SK-N-SH (cell line): ENCODE measurements at regions not wholly inside any gene's neighbourhood (a gene's known extent, or its start where the extent isn't known, plus 50 kb on each side); places are given as distances from the start of the nearest gene placed in this dataset.

Source experiments
- CTCF ChIA-PET: fragments of 300-600, 350-600 bp; formaldehyde crosslinking; extraction: SDS; loops from one replicate; lab custom pipeline; 2021; lab: Yijun Ruan, JAX
- POLR2A ChIA-PET: fragments of 350-600 bp; sonication (Branson Sonifier 250); formaldehyde crosslinking; extraction: SDS; loops from one replicate; lab custom pipeline; 2020; ENCODE audit warnings: antibody characterized with exemption, inconsistent platforms; lab: Yijun Ruan, JAX
- DNase-seq: peaks from one replicate; pipeline ENCODE4 v3.0.0; 2012
- H2AFZ ChIP-seq: fragments of 200-600 bp; sonication (generic); 2 replicates; pipeline ENCODE4 v1.8.1; 2016; ENCODE audit warnings: antibody characterized with exemption, mild to moderate bottlenecking, low read depth
- H3F3A ChIP-seq: fragments of 200-600 bp; sonication (generic); replicated peaks from 2 replicates; pipeline ENCODE3; 2016; ENCODE audit warnings: antibody characterized with exemption, mild to moderate bottlenecking; ENCODE audit not compliant: insufficient read depth
- H3K27ac ChIP-seq, 2 experiments: fragments of 200-500 bp in 1 of 2; fragments of 200-600 bp in 1 of 2; sonication (Bioruptor generic) in 1 of 2; sonication (generic), shearing (Covaris generic) in 1 of 2; 2 replicates each; pipeline versions ENCODE4 v1.5.1 to v1.6.1; 2014 to 2016; ENCODE audit warnings: low read depth in 2 of 2, inconsistent platforms in 1 of 2, low read length in 1 of 2, mild to moderate bottlenecking in 1 of 2, mixed read lengths in 1 of 2
- H3K27me3 ChIP-seq: fragments of 200-600 bp; sonication (generic), shearing (Covaris generic); 2 replicates; pipeline ENCODE4 v1.6.1; 2016; ENCODE audit warnings: mixed run types; ENCODE audit not compliant: insufficient read depth
- H3K36me3 ChIP-seq, 2 experiments: fragments of 200-500 bp in 1 of 2; fragments of 200-600 bp in 1 of 2; sonication (Bioruptor generic) in 1 of 2; sonication (generic) in 1 of 2; replicated peaks in 1 of 2; 2 replicates each; pipeline versions ENCODE3 to v1.5.1; 2014 to 2016; ENCODE audit warnings: low read length in 1 of 2, mild to moderate bottlenecking in 1 of 2; ENCODE audit not compliant: insufficient read depth in 2 of 2, control insufficient read depth in 1 of 2
- H3K4me1 ChIP-seq, 2 experiments: fragments of 200-500 bp in 1 of 2; fragments of 200-600 bp in 1 of 2; sonication (Bioruptor generic) in 1 of 2; sonication (generic), shearing (Covaris generic) in 1 of 2; 2 replicates each; pipeline versions ENCODE4 v1.5.1 to v1.6.1; 2014 to 2016; ENCODE audit warnings: low read depth in 1 of 2, low read length in 1 of 2, mixed run types in 1 of 2; ENCODE audit not compliant: insufficient read depth in 2 of 2, control insufficient read depth in 1 of 2
- H3K4me2 ChIP-seq: fragments of 200-600 bp; sonication (generic), shearing (Covaris generic); 2 replicates; pipeline ENCODE4 v1.6.1; 2017; ENCODE audit warnings: mixed run types
- H3K4me3 ChIP-seq, 2 experiments: fragments of 200-500 bp in 1 of 2; fragments of 200-600 bp in 1 of 2; sonication (Bioruptor generic) in 1 of 2; sonication (generic), shearing (Covaris generic) in 1 of 2; 2 replicates each; pipeline versions ENCODE4 v1.5.1 to v1.8.1; 2014 to 2016; ENCODE audit warnings: low read depth in 2 of 2, inconsistent platforms in 1 of 2, low read length in 1 of 2, mild to moderate bottlenecking in 1 of 2, mixed read lengths in 1 of 2, moderate library complexity in 1 of 2
- H3K79me2 ChIP-seq: fragments of 200-600 bp; sonication (generic); 2 replicates; pipeline ENCODE4 v1.8.1; 2017; ENCODE audit warnings: mild to moderate bottlenecking; ENCODE audit not compliant: insufficient read depth
- H3K9ac ChIP-seq: fragments of 200-600 bp; sonication (generic); 2 replicates; pipeline ENCODE4 v1.6.1; 2017; ENCODE audit warnings: mixed run types
- H3K9me2 ChIP-seq: fragments of 200-600 bp; sonication (generic); 2 replicates; pipeline ENCODE4 v1.6.1; 2017; ENCODE audit warnings: mixed run types
- H3K9me3 ChIP-seq: fragments of 200-600 bp; sonication (generic); 2 replicates; pipeline ENCODE4 v1.6.1; 2017; ENCODE audit warnings: mixed run types, mild to moderate bottlenecking, moderate library complexity
- H4K20me1 ChIP-seq: fragments of 200-600 bp; sonication (generic); 2 replicates; pipeline ENCODE4 v1.6.1; 2017; ENCODE audit warnings: mild to moderate bottlenecking, mixed run types; ENCODE audit not compliant: insufficient read depth
- CHD2 ChIP-seq: fragments of 150-350 bp; IDR thresholded peaks from 2 replicates; pipeline ENCODE4 v1.6.1; 2018; ENCODE audit warnings: low read length; ENCODE audit not compliant: partially characterized antibody
- EP300 ChIP-seq, 2 experiments: IDR thresholded peaks; 2 replicates each; pipeline versions ENCODE4 v1.4.0 to v1.6.1; 2012; ENCODE audit warnings: borderline replicate concordance in 1 of 2, low read depth in 1 of 2, low read length in 1 of 2
- FOXJ3 ChIP-seq: sonication (generic); formaldehyde crosslinking; IDR thresholded peaks from 2 replicates; pipeline ENCODE4 v1.5.1; 2020; ENCODE audit warnings: mild to moderate bottlenecking, missing genetic modification reagents
- FOXM1 ChIP-seq: IDR thresholded peaks from 2 replicates; pipeline ENCODE4 v1.4.0; 2012; ENCODE audit warnings: low read depth, mild to moderate bottlenecking
- GABPA ChIP-seq: IDR thresholded peaks from 2 replicates; pipeline ENCODE4 v1.4.0; 2012; ENCODE audit warnings: low read depth, mild to moderate bottlenecking
- JUND ChIP-seq: IDR thresholded peaks from 2 replicates; pipeline ENCODE4 v1.4.0; 2012
- MEF2A ChIP-seq: IDR thresholded peaks from 2 replicates; pipeline ENCODE4 v1.4.0; 2012; ENCODE audit warnings: low read depth, borderline replicate concordance
- MXI1 ChIP-seq: IDR thresholded peaks from 2 replicates; pipeline ENCODE4 v1.6.1; 2012; ENCODE audit warnings: mild to moderate bottlenecking, low read depth, low read length, improper control_type of control experiment
- NFIC ChIP-seq: IDR thresholded peaks from 2 replicates; pipeline ENCODE4 v1.4.0; 2012; ENCODE audit warnings: borderline replicate concordance
- NRF1 ChIP-seq: IDR thresholded peaks from 2 replicates; pipeline ENCODE4 v1.6.1; 2012; ENCODE audit warnings: low read depth, mild to moderate bottlenecking, low read length
- RAD21 ChIP-seq: IDR thresholded peaks from 2 replicates; pipeline ENCODE4 v1.6.1; 2012; ENCODE audit warnings: mild to moderate bottlenecking, low read length
- RCOR1 ChIP-seq: fragments of 150-350 bp; IDR thresholded peaks from 2 replicates; pipeline ENCODE4 v1.6.1; 2017; ENCODE audit warnings: antibody characterized with exemption, low read length
- SMC3 ChIP-seq: IDR thresholded peaks from 2 replicates; pipeline ENCODE4 v1.6.1; 2012; ENCODE audit warnings: low read depth, low read length, improper control_type of control experiment
- TAF1 ChIP-seq: IDR thresholded peaks from 2 replicates; pipeline ENCODE4 v1.6.1; 2012; ENCODE audit warnings: low read depth, mild to moderate bottlenecking, low read length, moderate library complexity, borderline replicate concordance
- TCF12 ChIP-seq: IDR thresholded peaks from 2 replicates; pipeline ENCODE4 v1.4.0; 2012
- YY1 ChIP-seq: IDR thresholded peaks from 2 replicates; pipeline ENCODE4 v1.4.0; 2012; ENCODE audit warnings: low read depth, mild to moderate bottlenecking
- WGBS: methylation state at CpG from one replicate; pipeline ENCODE4 v1.1.6; 2017; ENCODE audit warnings: low lambda C conversion rate; 5-methylcytosine and 5-hydroxymethylcytosine counted together
- TF ChIP-seq, protein P1 (sequence below): IDR thresholded peaks from 2 replicates; pipeline ENCODE4 v1.4.0; 2012; ENCODE audit warnings: low read depth, borderline replicate concordance
- TF ChIP-seq, protein P2 (sequence below): fragments of 200-600 bp; sonication (generic); IDR thresholded peaks from 2 replicates; pipeline ENCODE4 v1.6.1; 2017; ENCODE audit warnings: antibody characterized with exemption, mild to moderate bottlenecking, moderate library complexity
- TF ChIP-seq, protein P3 (sequence below): fragments of 150-350 bp; IDR thresholded peaks from 2 replicates; pipeline ENCODE4 v1.6.1; 2016; ENCODE audit warnings: mild to moderate bottlenecking, low read depth, low read length
- TF ChIP-seq, protein P4 (sequence below): IDR thresholded peaks from 2 replicates; pipeline ENCODE4 v1.4.0; 2012; ENCODE audit warnings: low read depth, borderline replicate concordance

DNA sequence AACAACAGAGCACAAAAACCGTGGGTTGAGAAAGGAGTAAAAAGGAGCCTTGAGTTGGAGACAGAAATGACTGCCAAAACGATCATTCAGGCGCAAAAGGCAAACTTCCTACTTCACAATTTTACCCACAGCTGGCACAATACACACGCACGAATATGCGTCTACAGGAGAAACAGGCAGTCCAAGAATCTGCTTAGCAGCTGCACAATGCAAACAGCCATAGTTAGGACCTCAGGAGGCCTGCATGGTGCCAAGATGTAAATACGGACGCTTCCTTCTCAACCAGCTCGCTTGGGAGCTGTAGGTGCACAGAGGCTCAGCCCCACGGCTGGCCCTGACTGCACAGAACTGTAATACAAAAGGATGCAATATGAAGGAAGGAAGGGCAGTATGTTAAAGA is 250.1 kb upstream of the CAND1 start:
- 46% methylated on average over 10 of the region's 10 CpGs for WGBS
- Histone ChIP-seq H2AFZ (no peak overlapping the region), H3K79me2 (no peaks in the 10 kb centered on the region), H3K9me2 (no peaks in the 10 kb centered on the region), H3K27me3 (peaks cover 7% of the 10 kb centered on the region; the same call in 1 of the 2 replicates), H3F3A (no peaks in the 10 kb centered on the region), H3K27ac (no peak overlapping the region), H3K9ac (no peak overlapping the region), H3K4me2 (no peak overlapping the region), H3K4me1 (no peaks in the 10 kb centered on the region), H3K36me3 (no peaks in the 10 kb centered on the region), H3K9me3 (no peaks in the 10 kb centered on the region), H4K20me1 (no peaks in the 10 kb centered on the region), H3K4me3 (no peak overlapping the region)
- no peak for DNase-seq
- CTCF ChIA-PET = no interaction called here
- no peak for TF ChIP-seq MXI1
- TF ChIP-seq MEF2A = no peak
- POLR2A ChIA-PET = no interaction called here

DNA sequence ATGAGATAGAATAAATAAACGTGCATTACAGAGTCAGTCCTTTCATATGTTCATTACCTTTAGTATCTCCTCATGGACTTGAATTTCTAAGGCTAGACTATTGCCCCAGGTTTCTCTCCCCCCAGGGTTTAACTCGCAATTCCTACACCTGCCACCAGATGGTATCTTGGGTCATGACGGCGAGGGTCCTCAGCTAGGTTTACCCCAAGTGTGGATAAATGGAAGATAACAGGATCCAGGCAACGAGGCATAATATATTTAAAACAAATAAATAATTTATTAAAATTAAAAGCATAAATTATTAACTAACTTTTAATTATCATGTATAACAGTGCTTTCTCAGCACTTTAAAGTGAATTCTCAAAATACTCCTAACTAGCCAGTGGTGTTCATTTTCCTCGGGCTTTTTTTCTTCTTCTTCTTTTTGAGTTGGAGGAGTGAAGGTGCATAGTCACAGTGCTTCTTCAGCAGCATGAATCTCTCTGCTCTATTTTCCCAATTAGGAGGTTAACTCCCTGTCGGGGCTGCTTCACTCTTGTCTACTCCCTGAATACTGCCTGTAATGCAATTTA is 243.5 kb upstream of the CAND1 start:
- Histone ChIP-seq H3K36me3 (no peaks in the 10 kb centered on the region), H4K20me1 (no peaks in the 10 kb centered on the region), H3K4me1 (no peaks in the 10 kb centered on the region), H3K9me2 (no peaks in the 10 kb centered on the region)
- TF ChIP-seq, protein P1, sequence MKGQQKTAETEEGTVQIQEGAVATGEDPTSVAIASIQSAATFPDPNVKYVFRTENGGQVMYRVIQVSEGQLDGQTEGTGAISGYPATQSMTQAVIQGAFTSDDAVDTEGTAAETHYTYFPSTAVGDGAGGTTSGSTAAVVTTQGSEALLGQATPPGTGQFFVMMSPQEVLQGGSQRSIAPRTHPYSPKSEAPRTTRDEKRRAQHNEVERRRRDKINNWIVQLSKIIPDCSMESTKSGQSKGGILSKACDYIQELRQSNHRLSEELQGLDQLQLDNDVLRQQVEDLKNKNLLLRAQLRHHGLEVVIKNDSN = no peak
- TF ChIP-seq RCOR1 (no peak), JUND (no peak), CHD2 (no peak), FOXM1 (no peak), RAD21 (peak; percentile 58), YY1 (no peak), NFIC (no peak), GABPA (no peak), FOXJ3 (no peak), MXI1 (no peak), TCF12 (no peak), TAF1 (no peak), EP300 (IDR thresholded peaks at IDR 0.05; ENCODE audit: borderline replicate concordance in 1 of 2, low read depth in 1 of 2, low read length in 1 of 2) (no peak), NRF1 (no peak), SMC3 (peak; percentile 29; the same call in 1 of the 2 replicates)
- TF ChIP-seq, protein P2, sequence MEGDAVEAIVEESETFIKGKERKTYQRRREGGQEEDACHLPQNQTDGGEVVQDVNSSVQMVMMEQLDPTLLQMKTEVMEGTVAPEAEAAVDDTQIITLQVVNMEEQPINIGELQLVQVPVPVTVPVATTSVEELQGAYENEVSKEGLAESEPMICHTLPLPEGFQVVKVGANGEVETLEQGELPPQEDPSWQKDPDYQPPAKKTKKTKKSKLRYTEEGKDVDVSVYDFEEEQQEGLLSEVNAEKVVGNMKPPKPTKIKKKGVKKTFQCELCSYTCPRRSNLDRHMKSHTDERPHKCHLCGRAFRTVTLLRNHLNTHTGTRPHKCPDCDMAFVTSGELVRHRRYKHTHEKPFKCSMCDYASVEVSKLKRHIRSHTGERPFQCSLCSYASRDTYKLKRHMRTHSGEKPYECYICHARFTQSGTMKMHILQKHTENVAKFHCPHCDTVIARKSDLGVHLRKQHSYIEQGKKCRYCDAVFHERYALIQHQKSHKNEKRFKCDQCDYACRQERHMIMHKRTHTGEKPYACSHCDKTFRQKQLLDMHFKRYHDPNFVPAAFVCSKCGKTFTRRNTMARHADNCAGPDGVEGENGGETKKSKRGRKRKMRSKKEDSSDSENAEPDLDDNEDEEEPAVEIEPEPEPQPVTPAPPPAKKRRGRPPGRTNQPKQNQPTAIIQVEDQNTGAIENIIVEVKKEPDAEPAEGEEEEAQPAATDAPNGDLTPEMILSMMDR = peak; percentile 60
- TF ChIP-seq, protein P3, sequence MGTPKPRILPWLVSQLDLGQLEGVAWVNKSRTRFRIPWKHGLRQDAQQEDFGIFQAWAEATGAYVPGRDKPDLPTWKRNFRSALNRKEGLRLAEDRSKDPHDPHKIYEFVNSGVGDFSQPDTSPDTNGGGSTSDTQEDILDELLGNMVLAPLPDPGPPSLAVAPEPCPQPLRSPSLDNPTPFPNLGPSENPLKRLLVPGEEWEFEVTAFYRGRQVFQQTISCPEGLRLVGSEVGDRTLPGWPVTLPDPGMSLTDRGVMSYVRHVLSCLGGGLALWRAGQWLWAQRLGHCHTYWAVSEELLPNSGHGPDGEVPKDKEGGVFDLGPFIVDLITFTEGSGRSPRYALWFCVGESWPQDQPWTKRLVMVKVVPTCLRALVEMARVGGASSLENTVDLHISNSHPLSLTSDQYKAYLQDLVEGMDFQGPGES = no peak
- TF ChIP-seq, protein P4, sequence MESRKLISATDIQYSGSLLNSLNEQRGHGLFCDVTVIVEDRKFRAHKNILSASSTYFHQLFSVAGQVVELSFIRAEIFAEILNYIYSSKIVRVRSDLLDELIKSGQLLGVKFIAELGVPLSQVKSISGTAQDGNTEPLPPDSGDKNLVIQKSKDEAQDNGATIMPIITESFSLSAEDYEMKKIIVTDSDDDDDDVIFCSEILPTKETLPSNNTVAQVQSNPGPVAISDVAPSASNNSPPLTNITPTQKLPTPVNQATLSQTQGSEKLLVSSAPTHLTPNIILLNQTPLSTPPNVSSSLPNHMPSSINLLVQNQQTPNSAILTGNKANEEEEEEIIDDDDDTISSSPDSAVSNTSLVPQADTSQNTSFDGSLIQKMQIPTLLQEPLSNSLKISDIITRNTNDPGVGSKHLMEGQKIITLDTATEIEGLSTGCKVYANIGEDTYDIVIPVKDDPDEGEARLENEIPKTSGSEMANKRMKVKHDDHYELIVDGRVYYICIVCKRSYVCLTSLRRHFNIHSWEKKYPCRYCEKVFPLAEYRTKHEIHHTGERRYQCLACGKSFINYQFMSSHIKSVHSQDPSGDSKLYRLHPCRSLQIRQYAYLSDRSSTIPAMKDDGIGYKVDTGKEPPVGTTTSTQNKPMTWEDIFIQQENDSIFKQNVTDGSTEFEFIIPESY = no peak
- TF ChIP-seq, all 33 proteins: peak for 3
- Histone ChIP-seq H3K9ac (no peak overlapping the region), H3K9me3 (no peaks in the 10 kb centered on the region), H3K27ac (no peak overlapping the region), H3K27me3 (peaks cover 8% of the 10 kb centered on the region; the same call in 1 of the 2 replicates), H3K4me3 (no peak overlapping the region), H3K79me2 (no peaks in the 10 kb centered on the region), H2AFZ (no peak overlapping the region), H3K4me2 (no peak overlapping the region), H3F3A (no peaks in the 10 kb centered on the region)
- peak; percentile 57 for DNase-seq
- ChIA-PET POLR2A (no interaction called here), CTCF (interaction anchor here (0.5 to 2.4 kb wide), 14 partner anchors 9 to 389 kb away, joined by 3 to 12 read pairs (median 4); no protein-coding TSS in a partner anchor)
- 18% methylated on average over 7 of the region's 7 CpGs for WGBS
